ENCODE measurements at regions not wholly inside any gene's neighbourhood (a gene's known extent, or its start where the extent isn't known, plus 50 kb on each side); places are given as distances from the start of the nearest gene placed in this dataset.

- TF ChIP-seq, protein P1, sequence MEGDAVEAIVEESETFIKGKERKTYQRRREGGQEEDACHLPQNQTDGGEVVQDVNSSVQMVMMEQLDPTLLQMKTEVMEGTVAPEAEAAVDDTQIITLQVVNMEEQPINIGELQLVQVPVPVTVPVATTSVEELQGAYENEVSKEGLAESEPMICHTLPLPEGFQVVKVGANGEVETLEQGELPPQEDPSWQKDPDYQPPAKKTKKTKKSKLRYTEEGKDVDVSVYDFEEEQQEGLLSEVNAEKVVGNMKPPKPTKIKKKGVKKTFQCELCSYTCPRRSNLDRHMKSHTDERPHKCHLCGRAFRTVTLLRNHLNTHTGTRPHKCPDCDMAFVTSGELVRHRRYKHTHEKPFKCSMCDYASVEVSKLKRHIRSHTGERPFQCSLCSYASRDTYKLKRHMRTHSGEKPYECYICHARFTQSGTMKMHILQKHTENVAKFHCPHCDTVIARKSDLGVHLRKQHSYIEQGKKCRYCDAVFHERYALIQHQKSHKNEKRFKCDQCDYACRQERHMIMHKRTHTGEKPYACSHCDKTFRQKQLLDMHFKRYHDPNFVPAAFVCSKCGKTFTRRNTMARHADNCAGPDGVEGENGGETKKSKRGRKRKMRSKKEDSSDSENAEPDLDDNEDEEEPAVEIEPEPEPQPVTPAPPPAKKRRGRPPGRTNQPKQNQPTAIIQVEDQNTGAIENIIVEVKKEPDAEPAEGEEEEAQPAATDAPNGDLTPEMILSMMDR (IDR thresholded peaks at IDR 0.05): no peak
- TF ChIP-seq CREB1 (CRISPR knock-in tag; IDR thresholded peaks at IDR 0.05): no peak
- no peak for TF ChIP-seq GABPB1 (CRISPR knock-in tag; IDR thresholded peaks at IDR 0.05)
- TF ChIP-seq ATF3 (CRISPR knock-in tag; conservative IDR thresholded peaks at IDR 0.05): no peak
- no peak for TF ChIP-seq ATF1 (CRISPR knock-in tag; IDR thresholded peaks at IDR 0.05)
- no peak for TF ChIP-seq ELF4 (CRISPR knock-in tag; IDR thresholded peaks at IDR 0.05; ENCODE audit: low read depth)
- no peak for TF ChIP-seq ZNF416 (CRISPR knock-in tag; IDR thresholded peaks at IDR 0.05)
- no peak for TF ChIP-seq TCF7 (CRISPR knock-in tag; IDR thresholded peaks at IDR 0.05; ENCODE audit: low read depth)
- no peak for TF ChIP-seq NFYB (CRISPR knock-in tag; conservative IDR thresholded peaks at IDR 0.05; ENCODE audit: low read depth)
- TF ChIP-seq USF1 (CRISPR knock-in tag; IDR thresholded peaks at IDR 0.05): no peak
- TF ChIP-seq ZNF671 (CRISPR knock-in tag; IDR thresholded peaks at IDR 0.05): no peak
These were observed 158.1 kb upstream of the SLC39A10 start for GRCh38 chr2:195498839-195499490.

Measured in WTC11 (cell line).